ENCODE measurements at regions not wholly inside any gene's neighbourhood (a gene's known extent, or its start where the extent isn't known, plus 50 kb on each side); places are given as distances from the start of the nearest gene placed in this dataset.

GRCh38 chr14:55864890-55865655 lies 253.1 kb upstream of the PELI2 start:
- no peaks in the 10 kb centered on the region for H3K27me3 ChIP-seq
- H3K36me3 ChIP-seq: no peaks in the 10 kb centered on the region
- intact Hi-C loops (cut with DNase I; ENCODE audit: low total_unique reads): no loop called here
- DNase-seq: no peak
- no peaks in the 10 kb centered on the region for H3K9me3 ChIP-seq
- H3K4me1 ChIP-seq: no peaks in the 10 kb centered on the region
- no peak overlapping the region for H3K27ac ChIP-seq
- H3K4me3 ChIP-seq: no peak overlapping the region
- TF ChIP-seq POLR2A (IDR thresholded peaks at IDR 0.05): no peak
- TF ChIP-seq, protein P1, sequence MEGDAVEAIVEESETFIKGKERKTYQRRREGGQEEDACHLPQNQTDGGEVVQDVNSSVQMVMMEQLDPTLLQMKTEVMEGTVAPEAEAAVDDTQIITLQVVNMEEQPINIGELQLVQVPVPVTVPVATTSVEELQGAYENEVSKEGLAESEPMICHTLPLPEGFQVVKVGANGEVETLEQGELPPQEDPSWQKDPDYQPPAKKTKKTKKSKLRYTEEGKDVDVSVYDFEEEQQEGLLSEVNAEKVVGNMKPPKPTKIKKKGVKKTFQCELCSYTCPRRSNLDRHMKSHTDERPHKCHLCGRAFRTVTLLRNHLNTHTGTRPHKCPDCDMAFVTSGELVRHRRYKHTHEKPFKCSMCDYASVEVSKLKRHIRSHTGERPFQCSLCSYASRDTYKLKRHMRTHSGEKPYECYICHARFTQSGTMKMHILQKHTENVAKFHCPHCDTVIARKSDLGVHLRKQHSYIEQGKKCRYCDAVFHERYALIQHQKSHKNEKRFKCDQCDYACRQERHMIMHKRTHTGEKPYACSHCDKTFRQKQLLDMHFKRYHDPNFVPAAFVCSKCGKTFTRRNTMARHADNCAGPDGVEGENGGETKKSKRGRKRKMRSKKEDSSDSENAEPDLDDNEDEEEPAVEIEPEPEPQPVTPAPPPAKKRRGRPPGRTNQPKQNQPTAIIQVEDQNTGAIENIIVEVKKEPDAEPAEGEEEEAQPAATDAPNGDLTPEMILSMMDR (IDR thresholded peaks at IDR 0.05): no peak

DNA sequence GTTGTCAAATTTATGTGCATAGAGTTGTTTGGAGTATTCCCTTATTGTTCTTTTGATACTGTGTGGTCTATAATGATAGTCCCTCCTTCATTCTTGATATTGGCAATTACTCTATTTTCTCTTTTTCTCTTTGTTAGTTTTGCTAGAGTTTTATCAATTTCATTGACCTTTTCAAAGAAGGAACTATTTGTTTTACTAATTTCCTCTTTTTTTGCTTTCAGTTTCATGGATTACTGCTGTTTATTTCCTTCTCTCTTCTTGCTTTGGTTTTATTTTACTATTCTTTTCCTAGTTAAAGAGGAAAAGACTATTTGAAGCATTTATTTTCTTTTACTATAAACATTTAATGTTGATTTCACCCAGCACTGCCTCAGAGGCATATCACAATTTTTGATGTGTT lies 250.9 kb upstream of the PELI2 start:
- Histone ChIP-seq H3K36me3 (no peaks in the 10 kb centered on the region), H3K27me3 (no peaks in the 10 kb centered on the region), H3K4me1 (no peaks in the 10 kb centered on the region), H3K4me3 (no peak overlapping the region), H3K27ac (no peak overlapping the region), H3K9me3 (no peaks in the 10 kb centered on the region)
- TF ChIP-seq POLR2A (IDR thresholded peaks at IDR 0.05): no peak
- TF ChIP-seq, protein P1 (IDR thresholded peaks at IDR 0.05): no peak
- no peak for DNase-seq
- intact Hi-C loops (cut with DNase I; ENCODE audit: low total_unique reads): no loop called here

DNA sequence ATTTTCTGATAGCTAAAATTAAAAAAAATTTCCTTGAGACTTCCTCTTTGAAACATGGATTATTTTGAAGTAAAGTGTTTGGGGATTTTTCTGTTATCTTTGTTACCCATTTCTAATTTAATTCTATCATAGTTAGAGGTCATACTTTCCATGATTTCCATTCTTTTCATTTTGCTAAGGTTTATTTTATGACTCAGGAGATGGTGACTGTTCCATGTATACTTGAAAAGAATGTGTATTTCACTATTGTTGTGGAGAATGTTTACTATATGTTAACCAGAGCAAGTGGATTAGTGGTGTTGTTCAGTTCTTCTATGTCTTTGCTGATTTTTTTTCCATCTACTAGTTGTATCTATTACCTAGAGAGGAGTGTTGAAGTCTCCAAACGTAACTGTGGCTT lies 250.5 kb upstream of the PELI2 start:
- no peak for DNase-seq
- Histone ChIP-seq H3K4me3 (no peak overlapping the region), H3K4me1 (no peaks in the 10 kb centered on the region), H3K27me3 (no peaks in the 10 kb centered on the region), H3K9me3 (no peaks in the 10 kb centered on the region), H3K36me3 (no peaks in the 10 kb centered on the region), H3K27ac (no peak overlapping the region)
- TF ChIP-seq, protein P1 (IDR thresholded peaks at IDR 0.05): no peak
- TF ChIP-seq POLR2A (IDR thresholded peaks at IDR 0.05): no peak
- intact Hi-C loops (cut with DNase I; ENCODE audit: low total_unique reads): no loop called here

- DNase-seq: no peak
- Histone ChIP-seq H3K27me3 (no peaks in the 10 kb centered on the region), H3K36me3 (no peaks in the 10 kb centered on the region), H3K4me3 (no peak overlapping the region), H3K9me3 (no peaks in the 10 kb centered on the region), H3K4me1 (no peaks in the 10 kb centered on the region), H3K27ac (no peak overlapping the region)
- intact Hi-C loops (cut with DNase I; ENCODE audit: low total_unique reads): no loop called here
- TF ChIP-seq POLR2A (IDR thresholded peaks at IDR 0.05): no peak
- TF ChIP-seq, protein P1 (IDR thresholded peaks at IDR 0.05): no peak
Observed at GRCh38 chr14:55869397-55870049, 248.7 kb upstream of the PELI2 start.

DNA sequence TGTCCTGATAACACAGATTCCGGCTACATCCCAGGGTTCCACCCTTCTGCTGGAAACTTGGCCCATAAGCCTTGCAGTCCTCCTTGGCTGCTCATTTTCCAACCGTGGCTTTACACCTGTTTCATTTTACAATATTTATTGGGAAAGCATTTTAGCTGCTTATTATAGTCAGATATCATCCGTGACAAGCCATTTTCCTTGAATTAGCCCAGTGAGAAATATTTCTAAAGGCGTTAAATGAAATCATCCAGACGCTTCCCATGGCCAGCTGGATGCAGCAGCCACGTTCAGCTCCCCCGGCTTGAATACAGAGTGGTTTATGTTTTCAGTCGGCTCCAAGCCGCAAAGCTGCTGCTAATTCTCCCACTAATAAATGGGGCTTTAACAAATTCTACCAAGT lies 245.0 kb upstream of the PELI2 start:
- Histone ChIP-seq H3K27ac (no peak overlapping the region), H3K4me3 (no peak overlapping the region), H3K9me3 (no peaks in the 10 kb centered on the region), H3K36me3 (no peaks in the 10 kb centered on the region), H3K27me3 (no peaks in the 10 kb centered on the region), H3K4me1 (no peaks in the 10 kb centered on the region)
- no peak for DNase-seq
- no peak for TF ChIP-seq POLR2A (IDR thresholded peaks at IDR 0.05)
- TF ChIP-seq, protein P1 (IDR thresholded peaks at IDR 0.05): no peak
- intact Hi-C loops (cut with DNase I; ENCODE audit: low total_unique reads): no loop called here

Measured in uterus (tissue), 3 donors.